Spinal cord (tissue), 9 donors: ENCODE measurements at regions not wholly inside any gene's neighbourhood (a gene's known extent, or its start where the extent isn't known, plus 50 kb on each side); places are given as distances from the start of the nearest gene placed in this dataset.
"Not testable (repeated sequence)": the region's sequence is repeated elsewhere in the genome, so short reads cannot be mapped to it uniquely, and the experiment has no call there.

ENCODE experiments used
- DNase-seq, 6 donors: peaks; one replicate each; pipeline versions ENCODE4 v3.0.0 to v3.0.0-alpha.2; 2013 to 2015; ENCODE audit warnings: low spot score in 6 of 6, low read depth in 4 of 6
- H3K27ac ChIP-seq: one replicate; pipeline ENCODE4 v1.5.1; 2013; ENCODE audit warnings: low read depth, low read length, control low read depth
- H3K27me3 ChIP-seq: one replicate; pipeline ENCODE4 v1.6.1; 2013; ENCODE audit warnings: low read length; ENCODE audit not compliant: control insufficient read depth, insufficient read depth
- H3K36me3 ChIP-seq: one replicate; pipeline ENCODE4 v1.6.1; 2013; ENCODE audit warnings: low read length; ENCODE audit not compliant: control insufficient read depth, insufficient read depth
- H3K4me1 ChIP-seq: one replicate; pipeline ENCODE4 v1.6.1; 2013; ENCODE audit warnings: low read length; ENCODE audit not compliant: control insufficient read depth, insufficient read depth
- H3K4me3 ChIP-seq: one replicate; pipeline ENCODE4 v1.5.1; 2013; ENCODE audit warnings: low read depth, low read length, control low read depth
- H3K9me3 ChIP-seq: one replicate; pipeline ENCODE4 v1.6.1; 2013; ENCODE audit warnings: low read length; ENCODE audit not compliant: control insufficient read depth, insufficient read depth
- WGBS: methylation state at CpG from one replicate; pipeline ENCODE4 v1.1.5; 2013; ENCODE audit warnings: missing lambda C conversion rate; ENCODE audit not compliant: insufficient coverage; 5-methylcytosine and 5-hydroxymethylcytosine counted together
- donor health status: healthy.

DNA sequence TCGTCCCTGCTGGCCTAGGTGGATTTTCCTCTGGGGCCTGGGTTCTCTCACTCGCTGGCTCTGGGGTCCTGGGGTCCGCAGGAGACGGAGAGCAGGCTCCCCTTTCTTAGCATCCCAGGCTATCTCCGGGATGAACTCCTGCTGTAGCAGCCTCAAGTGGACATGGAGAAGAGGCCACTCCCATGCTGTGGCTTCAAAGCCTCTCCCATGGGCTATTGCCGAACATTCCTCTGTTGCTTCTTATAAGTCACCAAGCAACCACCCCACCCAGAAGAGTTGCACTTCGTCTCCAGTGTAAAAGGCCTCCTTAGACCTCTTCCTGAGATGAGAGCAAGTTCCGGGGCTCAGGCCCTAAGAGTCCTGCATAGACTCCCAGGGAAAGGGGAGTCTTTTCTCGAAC lies 124.0 kb upstream of the RCN1 start:
- H3K9me3 ChIP-seq, result no peaks in the 10 kb centered on the region
- no peaks in the 10 kb centered on the region for H3K36me3 ChIP-seq
- DNase-seq, result no peak
- H3K4me3 ChIP-seq, result no peak overlapping the region
- H3K4me1 ChIP-seq, result peaks cover 11% of the 10 kb centered on the region
- H3K27ac ChIP-seq, result no peak overlapping the region
- no peaks in the 10 kb centered on the region for H3K27me3 ChIP-seq
- 74% methylated on average over 9 of the region's 9 CpGs for WGBS

DNA sequence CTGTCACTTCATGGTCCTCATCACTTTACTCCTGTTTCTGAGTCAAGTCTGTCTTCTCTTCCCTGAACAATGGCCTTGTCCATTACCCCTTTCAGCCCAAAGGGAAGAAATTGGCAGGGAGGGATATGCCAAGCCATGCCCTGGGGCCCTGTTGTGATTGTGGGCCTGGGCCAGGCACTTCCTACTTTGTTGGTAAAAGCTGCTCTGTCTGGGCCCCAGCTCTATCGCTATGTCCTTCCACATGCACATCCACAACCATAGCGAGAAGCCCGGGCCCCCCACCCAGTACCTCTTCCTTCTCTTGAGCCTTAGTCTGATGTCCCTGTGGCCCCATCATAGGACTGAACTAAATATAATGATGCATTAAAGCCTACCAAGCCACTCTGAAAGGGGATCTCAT lies 126.7 kb upstream of the RCN1 start:
- peaks cover 11% of the 10 kb centered on the region for H3K4me1 ChIP-seq
- 40% methylated on average over 1 of the region's 3 CpGs for WGBS

DNA sequence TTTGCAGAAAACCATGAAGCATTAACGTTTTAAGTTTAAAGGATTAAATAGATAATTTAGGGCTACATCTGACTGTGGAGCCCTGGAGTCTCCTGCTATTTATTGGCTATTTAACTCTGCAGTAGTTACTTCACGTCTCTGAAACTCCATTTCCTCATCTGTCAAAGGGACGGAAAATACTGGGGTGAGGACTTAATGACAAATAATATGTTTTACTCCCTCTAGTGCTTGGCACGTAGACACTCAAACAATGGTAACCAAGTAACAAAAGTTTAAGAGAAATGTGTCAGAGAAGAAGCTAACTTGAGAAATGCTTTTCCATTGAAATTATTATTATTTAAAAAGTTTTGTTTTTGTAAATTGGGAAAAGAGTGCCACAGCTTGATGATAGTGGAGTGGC lies 130.7 kb upstream of the RCN1 start:
- Histone ChIP-seq H3K27me3 (no peaks in the 10 kb centered on the region), H3K27ac (no peak overlapping the region), H3K36me3 (no peaks in the 10 kb centered on the region), H3K9me3 (no peaks in the 10 kb centered on the region), H3K4me3 (no peak overlapping the region), H3K4me1 (peaks cover 4% of the 10 kb centered on the region)
- no CpG with 5 or more reads among the region's 4 CpGs for WGBS
- no peak for DNase-seq

More for the DNA sequence above, 126.7 kb upstream of the RCN1 start:
- no peak for DNase-seq
- Histone ChIP-seq H3K27me3 (no peaks in the 10 kb centered on the region), H3K27ac (no peak overlapping the region), H3K4me3 (no peak overlapping the region), H3K9me3 (no peaks in the 10 kb centered on the region), H3K36me3 (no peaks in the 10 kb centered on the region)

DNA sequence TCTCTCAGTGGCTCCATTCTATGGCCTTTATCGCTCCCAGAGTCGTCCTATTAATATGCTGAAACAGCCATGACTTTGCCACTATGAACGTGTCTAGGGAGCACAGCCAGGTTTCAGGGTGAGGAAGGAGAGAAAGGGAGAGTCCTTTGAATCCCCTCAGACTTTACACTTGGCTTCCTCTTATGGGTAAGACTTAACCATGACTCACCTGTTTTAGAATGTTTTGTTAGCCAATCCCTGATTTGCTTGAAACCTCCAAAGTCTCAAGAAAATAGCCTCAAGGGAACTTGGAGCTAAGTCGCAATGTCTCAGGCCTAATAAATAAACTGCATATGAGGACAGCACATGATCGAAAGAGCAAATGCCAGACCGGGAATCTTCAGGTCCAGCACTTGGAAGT lies 131.2 kb upstream of the RCN1 start:
- H3K4me1 ChIP-seq, result peaks cover 4% of the 10 kb centered on the region
- no peaks in the 10 kb centered on the region for H3K27me3 ChIP-seq
- 70% methylated on average over 4 of the region's 6 CpGs for WGBS
- H3K9me3 ChIP-seq, result no peaks in the 10 kb centered on the region
- no peak for DNase-seq
- no peaks in the 10 kb centered on the region for H3K36me3 ChIP-seq
- no peak overlapping the region for H3K4me3 ChIP-seq
- H3K27ac ChIP-seq, result no peak overlapping the region

DNA sequence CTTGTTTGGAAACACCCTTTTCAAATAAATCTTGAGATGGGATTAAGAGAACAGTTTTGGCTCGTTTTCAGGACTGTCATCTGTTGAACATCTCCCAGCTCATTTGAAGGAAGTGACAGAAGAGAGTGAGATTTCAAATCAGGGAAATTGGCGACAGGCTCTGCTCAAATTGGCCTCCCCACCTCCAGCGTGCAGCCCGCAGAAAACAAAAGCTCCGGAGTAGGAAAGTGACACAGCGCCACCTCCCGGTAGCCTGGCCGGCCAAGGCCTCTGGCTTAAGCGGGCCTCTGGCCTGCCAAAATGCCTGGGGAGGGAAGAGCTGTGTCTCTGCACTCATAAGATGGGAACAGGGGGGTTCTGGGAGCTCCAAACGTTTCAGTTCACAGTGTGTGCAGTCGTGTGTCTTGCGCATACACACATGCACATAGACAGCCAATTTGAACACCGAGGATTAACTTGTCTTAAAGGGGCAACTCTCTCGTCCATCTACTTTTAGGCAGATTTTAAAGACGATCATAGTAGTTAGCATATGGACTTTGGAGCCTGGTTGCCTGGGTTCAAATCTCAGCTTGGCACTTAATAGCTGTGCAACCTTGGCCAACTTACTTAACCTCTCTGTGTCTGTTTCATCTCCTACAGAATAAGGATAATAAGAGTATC lies 132.7 kb upstream of the RCN1 start:
- H3K4me1 ChIP-seq, result peaks cover 4% of the 10 kb centered on the region

DNA sequence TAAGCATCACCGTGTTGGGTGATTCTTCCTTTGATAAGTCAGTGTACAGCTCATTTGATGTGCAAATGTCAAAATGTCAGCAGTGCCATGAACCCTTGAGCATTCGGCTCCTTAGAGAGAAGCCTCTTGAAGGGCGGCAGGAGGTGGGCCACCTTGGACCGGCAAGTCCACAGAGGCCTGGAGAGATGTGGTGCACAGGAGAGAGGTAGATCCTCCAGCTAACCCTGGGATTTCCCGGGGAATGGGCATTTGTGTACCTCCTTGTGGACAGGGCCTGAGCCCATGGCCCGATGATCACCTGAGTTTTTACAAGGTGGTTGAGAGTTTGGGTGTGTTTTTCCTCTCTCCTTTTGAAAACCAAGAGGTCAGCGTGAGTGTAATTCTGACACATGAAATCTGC lies 133.2 kb upstream of the RCN1 start:
- Histone ChIP-seq H3K36me3 (no peaks in the 10 kb centered on the region), H3K4me1 (peaks cover 4% of the 10 kb centered on the region), H3K4me3 (no peak overlapping the region), H3K9me3 (no peaks in the 10 kb centered on the region), H3K27me3 (no peaks in the 10 kb centered on the region), H3K27ac (no peak overlapping the region)
- DNase-seq, result no peak
- 63% methylated on average over 5 of the region's 7 CpGs for WGBS

More for the DNA sequence above, 132.7 kb upstream of the RCN1 start:
- no peaks in the 10 kb centered on the region for H3K36me3 ChIP-seq
- 40% methylated on average over 10 of the region's 15 CpGs for WGBS
- H3K27me3 ChIP-seq, result no peaks in the 10 kb centered on the region
- DNase-seq, result peak in 5 of 6 donors; percentile 35 to 89 (median 50)
- no peaks in the 10 kb centered on the region for H3K9me3 ChIP-seq
- H3K4me3 ChIP-seq, result no peak overlapping the region
- no peak overlapping the region for H3K27ac ChIP-seq

DNA sequence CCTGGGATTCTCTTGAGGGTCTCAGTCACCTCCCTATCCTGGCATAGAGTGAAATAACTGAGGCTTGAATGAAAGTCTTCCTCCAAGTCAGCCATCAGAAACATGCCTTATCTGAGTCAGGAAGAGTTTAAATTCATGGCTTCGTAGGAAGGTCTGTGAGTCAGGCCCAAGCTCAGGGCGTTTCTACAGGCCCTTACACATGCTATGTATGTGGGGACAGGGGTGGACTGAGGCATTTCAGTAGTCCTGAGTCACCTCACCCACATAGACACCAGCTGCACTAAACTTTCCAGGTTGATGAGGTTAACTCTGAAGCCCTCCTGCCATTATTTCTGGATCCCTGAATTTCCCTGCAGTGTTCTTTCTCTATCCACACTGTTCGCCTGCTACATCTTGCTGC lies 134.6 kb upstream of the RCN1 start:
- H3K27ac ChIP-seq, result no peak overlapping the region
- 100% methylated on average over 1 of the region's 3 CpGs for WGBS
- no peaks in the 10 kb centered on the region for H3K9me3 ChIP-seq
- H3K4me1 ChIP-seq, result peaks cover 4% of the 10 kb centered on the region
- H3K4me3 ChIP-seq, result no peak overlapping the region
- H3K36me3 ChIP-seq, result no peaks in the 10 kb centered on the region
- no peak for DNase-seq
- no peaks in the 10 kb centered on the region for H3K27me3 ChIP-seq

DNA sequence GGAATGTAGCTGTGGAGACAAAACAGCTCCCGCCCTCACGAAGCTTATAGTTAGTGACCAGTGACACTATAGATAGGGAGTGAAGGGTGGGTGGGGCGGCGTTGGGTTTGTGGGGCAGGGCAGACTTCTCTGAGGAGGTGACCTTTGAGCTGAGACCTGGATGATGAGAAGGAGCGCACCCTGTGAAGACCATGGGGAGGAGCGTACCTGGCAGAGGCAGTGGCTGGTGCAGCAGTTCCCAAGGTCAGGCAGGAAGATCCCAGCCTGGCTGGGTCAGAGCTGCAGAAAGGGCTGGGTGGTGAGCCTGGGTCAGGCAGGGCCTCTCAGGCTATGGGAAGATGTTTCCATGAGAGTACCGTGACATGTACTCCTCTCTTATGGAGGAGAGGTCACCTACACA lies 135.0 kb upstream of the RCN1 start:
- Histone ChIP-seq H3K4me3 (no peak overlapping the region), H3K4me1 (peaks cover 4% of the 10 kb centered on the region), H3K27ac (no peak overlapping the region), H3K9me3 (no peaks in the 10 kb centered on the region), H3K27me3 (no peaks in the 10 kb centered on the region), H3K36me3 (no peaks in the 10 kb centered on the region)
- 98% methylated on average over 7 of the region's 7 CpGs for WGBS
- DNase-seq, result no peak

DNA sequence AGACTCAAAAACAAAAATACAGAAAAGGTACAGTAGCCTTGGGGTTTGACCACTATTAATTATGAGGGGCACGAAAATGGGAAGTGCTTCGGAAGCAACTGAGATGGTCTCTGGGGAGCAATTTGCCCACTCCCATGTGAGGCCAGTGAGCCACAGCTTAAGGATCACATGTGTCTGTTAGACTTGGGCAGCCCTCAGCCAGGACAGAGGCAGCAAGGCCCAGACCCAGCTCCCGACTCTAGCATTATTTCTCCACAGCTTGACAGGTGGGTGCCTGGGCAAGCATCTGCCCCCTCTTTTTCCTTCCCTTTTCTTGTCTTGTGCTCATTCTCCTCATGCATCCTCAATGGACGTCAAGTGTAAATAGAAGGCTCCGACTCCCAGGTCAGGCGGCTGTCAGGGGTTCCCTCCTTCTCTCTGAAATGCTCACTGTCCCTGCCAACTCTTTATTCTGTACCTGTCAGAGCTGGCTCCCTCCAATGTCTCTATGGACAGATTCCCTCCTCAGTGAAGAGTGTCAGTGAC lies 137.0 kb upstream of the RCN1 start:
- Histone ChIP-seq H3K27ac (no peak overlapping the region), H3K36me3 (no peaks in the 10 kb centered on the region), H3K4me1 (peaks cover 4% of the 10 kb centered on the region), H3K4me3 (no peak overlapping the region), H3K9me3 (no peaks in the 10 kb centered on the region), H3K27me3 (no peaks in the 10 kb centered on the region)
- DNase-seq, result no peak
- WGBS, result 81% methylated on average over 6 of the region's 6 CpGs

DNA sequence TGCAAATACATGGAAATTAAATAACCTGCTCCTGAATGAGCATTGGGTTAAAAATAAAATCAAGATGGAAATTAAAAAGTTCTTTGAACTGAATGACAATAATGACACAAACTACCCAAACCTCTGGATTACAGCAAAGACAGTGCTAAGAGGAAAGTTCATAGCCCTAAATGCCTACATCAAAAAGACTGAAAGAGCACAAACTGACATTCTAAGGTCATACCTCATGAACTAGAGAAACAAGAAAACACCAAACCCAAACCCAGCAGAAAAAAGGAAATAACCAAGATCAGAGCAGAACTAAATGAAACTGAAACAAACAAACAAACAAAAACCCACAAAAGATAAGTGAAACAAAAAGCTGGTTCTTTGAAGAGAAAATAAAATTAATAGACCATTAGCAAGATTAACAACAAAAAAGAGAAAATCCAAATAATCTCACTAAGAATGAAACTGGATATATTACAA lies 138.6 kb upstream of the PAX6 start:
- not testable (repeated sequence) for DNase-seq, H3K36me3 ChIP-seq, H3K4me1 ChIP-seq, H3K27me3 ChIP-seq, H3K9me3 ChIP-seq, H3K27ac ChIP-seq, H3K4me3 ChIP-seq
